HG02943 (cell line): ENCODE measurements at regions not wholly inside any gene's neighbourhood (a gene's known extent, or its start where the extent isn't known, plus 50 kb on each side); places are given as distances from the start of the nearest gene placed in this dataset.
"Not testable (repeated sequence)": the region's sequence is repeated elsewhere in the genome, so short reads cannot be mapped to it uniquely, and the experiment has no call there.

Experiments
- ATAC-seq: cut with Tn5 transposase; IDR thresholded peaks from one replicate; pipeline ENCODE4 v1.9.1; 2021; ENCODE audit warnings: mild to moderate bottlenecking, low read depth, moderate library complexity; ENCODE audit not compliant: unreplicated experiment

DNA sequence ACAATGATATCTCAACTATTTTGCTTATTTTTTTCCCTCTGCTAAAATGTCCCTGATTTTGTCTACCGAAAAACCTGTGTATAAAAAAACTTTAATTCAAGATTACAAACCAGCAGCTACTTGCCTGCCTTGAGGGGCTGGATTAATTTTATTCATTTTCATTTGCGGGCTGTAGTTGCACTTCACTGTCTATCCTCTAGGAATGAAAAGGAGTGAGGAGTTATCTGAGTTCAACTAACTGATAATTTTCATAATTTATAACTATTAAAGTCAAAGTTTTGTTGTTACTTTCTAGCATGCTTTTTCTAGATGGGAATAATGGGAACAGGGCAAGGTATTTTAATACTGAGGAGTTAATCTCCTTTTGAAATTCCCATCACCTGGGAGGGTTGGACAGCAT is 50.3 kb upstream of the AGTPBP1 start:
- not testable (repeated sequence) for ATAC-seq

- not testable (repeated sequence) for ATAC-seq
These were observed 61.4 kb upstream of the AGTPBP1 start for GRCh38 chr9:85802978-85803695.

- ATAC-seq = not testable (repeated sequence)
These were observed 63.0 kb upstream of the AGTPBP1 start for GRCh38 chr9:85804847-85805133.

DNA sequence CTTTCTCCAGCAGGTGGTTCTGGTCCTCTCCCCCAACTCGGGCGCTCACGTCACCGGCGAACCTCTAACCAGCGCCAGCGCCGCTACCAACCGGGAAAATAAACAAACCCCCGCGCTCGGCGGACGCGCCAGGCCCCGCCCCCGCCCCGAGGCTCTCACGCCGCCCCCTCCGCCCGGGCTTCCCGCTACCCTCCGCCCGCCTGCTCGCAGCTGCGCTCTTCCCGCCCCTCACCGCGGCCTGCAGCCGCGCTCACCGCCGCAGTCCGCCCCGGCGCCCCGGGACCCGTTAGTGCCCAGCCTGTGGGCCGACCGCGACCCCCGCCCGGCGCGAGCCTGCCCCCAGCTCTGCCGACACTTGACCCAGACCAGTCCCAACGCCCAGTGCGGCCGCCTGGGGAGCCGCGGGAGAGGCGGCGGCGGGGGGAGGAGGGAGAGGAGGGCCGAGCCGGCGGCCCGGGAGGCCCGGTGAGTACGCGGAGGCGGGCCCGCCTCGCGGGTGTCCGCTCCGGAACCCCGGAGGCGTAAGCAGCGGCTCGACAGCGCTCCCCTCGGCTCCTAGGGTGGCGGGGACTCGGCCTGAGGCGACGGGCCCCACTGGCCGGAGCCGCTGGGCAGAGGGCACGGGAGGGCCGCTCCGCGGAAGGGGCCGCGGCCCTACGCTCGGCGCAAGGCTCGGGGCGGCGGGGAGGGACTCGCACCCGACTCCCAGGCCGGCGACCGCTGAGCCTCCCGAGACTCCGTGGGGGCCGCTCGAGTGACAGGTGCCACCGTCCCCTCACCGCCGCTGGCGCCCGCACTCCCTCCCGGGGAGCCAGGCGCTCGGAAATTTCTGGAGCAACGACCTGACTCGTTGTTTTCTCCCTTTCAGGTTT is 63.6 kb upstream of the AGTPBP1 start:
- peak; percentile 74 for ATAC-seq

- ATAC-seq = not testable (repeated sequence)
These were observed 66.6 kb upstream of the AGTPBP1 start for GRCh38 chr9:85808329-85808728.

DNA sequence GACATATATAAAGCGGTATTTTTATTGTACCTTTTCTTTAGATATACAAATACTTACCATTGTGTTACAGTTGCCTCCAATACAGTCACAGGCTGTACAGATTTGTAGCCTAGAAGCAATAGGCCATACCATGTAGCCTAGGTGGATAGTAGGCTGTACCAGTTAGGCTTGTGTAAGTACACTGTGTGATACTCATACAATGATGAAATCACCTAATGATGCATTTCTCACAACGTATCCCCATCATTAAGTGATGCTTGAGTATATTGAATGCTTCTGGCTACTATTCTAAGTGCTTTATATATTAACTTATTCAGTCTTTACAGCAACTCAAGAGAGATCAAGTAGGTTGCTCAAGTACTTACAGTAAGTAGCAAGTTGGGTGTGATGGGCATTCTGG is 71.6 kb upstream of the AGTPBP1 start:
- not testable (repeated sequence) for ATAC-seq

DNA sequence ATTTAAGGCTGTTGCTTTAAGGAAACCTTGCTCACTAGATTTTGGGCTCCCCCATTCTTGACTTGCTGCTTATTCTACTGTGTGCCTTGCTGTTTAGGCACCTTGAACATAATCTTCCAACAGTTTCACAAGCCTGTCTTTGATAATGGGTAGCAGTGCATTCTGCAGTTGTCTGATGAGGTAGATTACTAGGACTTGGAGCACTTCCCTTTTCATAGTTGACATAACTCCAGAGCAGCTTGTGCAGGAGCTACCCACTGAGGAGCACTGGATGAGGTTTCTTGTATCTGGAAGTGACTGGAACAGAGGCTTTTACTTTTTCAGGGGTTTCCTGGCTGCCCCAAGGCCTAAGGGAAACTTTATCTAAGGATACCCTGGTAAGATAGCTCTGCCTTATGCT is 73.0 kb upstream of the AGTPBP1 start:
- ATAC-seq = not testable (repeated sequence)

DNA sequence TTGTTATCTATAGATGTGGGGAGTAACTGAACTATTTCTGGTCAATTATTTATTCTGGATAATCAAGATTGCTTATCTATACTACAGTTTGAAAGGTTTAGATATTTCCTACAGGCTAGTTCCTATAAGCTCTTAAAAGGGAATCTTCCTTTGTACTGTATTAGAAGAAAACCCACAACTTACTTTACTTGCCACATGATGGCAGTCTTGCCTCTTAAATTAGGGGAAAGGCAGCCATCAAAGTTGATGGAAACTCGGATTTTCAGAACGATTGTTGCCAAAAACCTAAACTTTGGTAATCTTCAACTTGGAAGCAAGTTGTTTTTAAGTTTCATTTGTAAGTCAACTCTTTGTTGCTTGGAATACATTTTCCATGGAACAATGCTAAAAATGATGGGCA is 77.2 kb upstream of the AGTPBP1 start:
- ATAC-seq = peak; percentile 60

- ATAC-seq = not testable (repeated sequence)
These were observed 78.8 kb upstream of the AGTPBP1 start for GRCh38 chr9:85820598-85820997.

- not testable (repeated sequence) for ATAC-seq
These were observed 83.2 kb upstream of the AGTPBP1 start for GRCh38 chr9:85824949-85825348.

GRCh38 chr9:85834591-85834990 is 92.8 kb upstream of the AGTPBP1 start:
- not testable (repeated sequence) for ATAC-seq

DNA sequence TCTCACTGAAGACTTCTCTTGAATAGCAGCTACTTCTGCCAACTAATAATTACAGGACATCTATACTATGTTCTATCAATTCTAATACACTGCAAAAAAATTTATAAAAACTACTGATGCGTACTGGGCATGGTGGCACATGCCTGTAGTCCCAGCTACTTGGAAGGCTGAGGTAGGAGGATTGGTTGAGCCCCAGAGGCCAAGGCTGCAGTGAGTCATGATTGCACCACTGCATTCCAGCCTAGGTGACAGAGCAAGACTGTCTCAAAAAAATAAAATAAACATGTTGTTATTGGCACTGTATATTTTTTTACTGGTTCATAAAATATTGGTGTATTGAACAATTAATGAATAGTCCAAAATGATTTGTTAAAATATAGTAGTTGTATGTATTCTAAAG is 97.0 kb upstream of the NAA35 start:
- ATAC-seq = not testable (repeated sequence)

GRCh38 chr9:85847782-85848181 is 93.2 kb upstream of the NAA35 start:
- ATAC-seq = not testable (repeated sequence)

GRCh38 chr9:85858056-85858750 is 82.7 kb upstream of the NAA35 start:
- ATAC-seq = no peak

DNA sequence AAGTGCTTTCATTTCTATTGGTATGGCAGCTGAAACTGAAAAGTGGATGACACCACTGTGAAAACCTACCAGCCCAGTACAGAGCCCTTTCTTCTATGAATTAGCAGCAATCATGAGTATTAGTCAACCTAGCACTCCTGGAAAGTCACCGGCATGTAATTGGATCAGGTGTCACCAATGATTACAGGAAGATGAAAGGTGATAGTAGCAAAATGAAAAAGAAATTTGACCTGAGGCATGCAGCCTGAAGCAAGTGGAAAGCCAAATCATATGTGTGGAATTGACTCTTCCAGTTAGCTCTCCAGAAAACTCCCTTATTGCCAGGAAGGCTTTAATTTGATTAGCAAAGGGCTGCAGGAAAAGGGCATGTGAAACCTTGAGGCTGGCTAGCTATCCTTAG is 81.2 kb upstream of the NAA35 start:
- no peak for ATAC-seq

GRCh38 chr9:85861882-85862281 is 79.1 kb upstream of the NAA35 start:
- not testable (repeated sequence) for ATAC-seq

- ATAC-seq = no peak
These were observed 77.1 kb upstream of the NAA35 start for GRCh38 chr9:85863875-85864274.

DNA sequence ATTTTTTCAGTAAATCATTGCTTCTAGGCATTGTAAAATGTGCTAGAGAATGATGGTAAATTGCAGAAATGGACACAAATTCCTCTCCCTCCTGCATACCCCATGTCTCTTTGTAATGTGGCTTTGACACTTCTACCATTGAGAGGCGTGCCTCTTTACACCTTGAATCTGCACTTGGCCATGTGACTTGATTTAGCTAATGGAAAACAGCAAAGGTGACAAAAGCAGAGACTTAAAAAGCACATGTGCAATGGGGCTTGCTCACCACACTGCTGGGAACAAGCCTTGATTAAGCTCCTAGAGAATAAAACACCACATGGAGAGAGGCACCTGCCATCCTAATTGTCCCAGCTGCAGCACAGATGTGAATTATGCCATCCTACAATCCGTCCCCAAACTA is 69.9 kb upstream of the NAA35 start:
- no peak for ATAC-seq

DNA sequence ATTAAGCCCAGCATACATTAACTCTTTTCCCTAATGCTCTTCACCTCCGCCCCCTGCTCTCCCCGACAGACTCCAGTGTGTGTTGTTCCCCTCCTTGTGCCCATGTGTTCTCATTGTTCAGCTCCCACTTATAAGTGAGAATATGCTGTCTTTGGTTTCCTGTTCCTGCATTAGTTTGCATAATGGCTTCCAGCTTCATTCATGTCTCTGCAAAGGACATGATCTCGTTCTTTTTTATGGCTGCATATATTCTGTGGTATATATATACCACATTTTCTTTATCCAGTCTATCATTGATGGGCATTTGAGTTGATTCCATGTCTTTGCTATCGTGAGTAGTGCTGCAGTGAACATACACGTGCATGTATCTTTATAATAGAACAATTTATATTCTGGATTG is 69.3 kb upstream of the NAA35 start:
- ATAC-seq = not testable (repeated sequence)

- ATAC-seq = no peak
These were observed 68.5 kb upstream of the NAA35 start for GRCh38 chr9:85872463-85872862.

DNA sequence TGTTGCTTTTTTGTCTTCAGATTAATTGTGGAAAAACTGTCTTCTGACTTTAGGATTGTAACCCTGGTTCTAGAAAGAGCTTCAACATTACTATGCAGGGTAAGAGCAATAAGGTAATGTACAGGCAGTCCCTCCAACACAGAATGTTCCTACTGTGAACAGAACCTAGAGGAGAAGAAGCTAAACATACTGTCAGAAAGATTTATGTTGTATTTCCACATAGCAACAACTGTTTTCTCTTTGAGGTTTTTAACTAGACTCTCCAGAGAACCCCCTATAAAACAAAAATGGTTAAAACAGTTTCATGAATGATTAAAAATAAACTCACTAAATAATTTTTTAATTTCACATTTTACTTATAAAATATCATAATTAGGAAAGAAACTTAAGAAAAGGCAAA is 64.3 kb upstream of the NAA35 start:
- no peak for ATAC-seq
